CD14-positive monocyte (primary cell): ENCODE measurements at regions not wholly inside any gene's neighbourhood (a gene's known extent, or its start where the extent isn't known, plus 50 kb on each side); places are given as distances from the start of the nearest gene placed in this dataset.

Experiments
- DNase-seq, 3 donors: peaks; one replicate each; pipeline ENCODE4 v3.0.0-alpha.2; 2011 to 2022
- H2AFZ ChIP-seq: 2 replicates; pipeline ENCODE4 v1.6.0; 2012; ENCODE audit warnings: mild to moderate bottlenecking, low read depth, low read length, inconsistent platforms; ENCODE audit not compliant: insufficient read depth, poor library complexity, severe bottlenecking
- H3K27ac ChIP-seq, 2 donors: 1 replicate in 1 of 2; 2 replicates in 1 of 2; pipeline ENCODE4 v1.5.1; 2012 to 2013; ENCODE audit warnings: low read length in 2 of 2, control low read depth in 1 of 2, inconsistent platforms in 1 of 2, low read depth in 1 of 2, mild to moderate bottlenecking in 1 of 2
- H3K27me3 ChIP-seq, 2 donors: one replicate each; pipeline versions ENCODE4 v1.6.0 to v1.6.1; 2011 to 2013; ENCODE audit warnings: low read length in 2 of 2; ENCODE audit not compliant: control insufficient read depth in 2 of 2, insufficient read depth in 2 of 2
- H3K36me3 ChIP-seq, 2 donors: replicated peaks in 1 of 2; 1 replicate in 1 of 2; 2 replicates in 1 of 2; pipeline versions ENCODE4 v1.5.1 to v1.6.1; 2012 to 2013; ENCODE audit warnings: low read length in 2 of 2, control low read depth in 1 of 2, inconsistent platforms in 1 of 2, mild to moderate bottlenecking in 1 of 2; ENCODE audit not compliant: insufficient read depth in 2 of 2, control insufficient read depth in 1 of 2
- H3K4me1 ChIP-seq, 2 donors: 1 replicate in 1 of 2; 2 replicates in 1 of 2; pipeline versions ENCODE4 v1.5.1 to v1.6.1; 2012 to 2013; ENCODE audit warnings: low read length in 2 of 2, control low read depth in 1 of 2, inconsistent platforms in 1 of 2, mild to moderate bottlenecking in 1 of 2, moderate library complexity in 1 of 2; ENCODE audit not compliant: insufficient read depth in 2 of 2, control insufficient read depth in 1 of 2
- H3K4me2 ChIP-seq: replicated peaks from 2 replicates; pipeline ENCODE3; 2012; ENCODE audit warnings: low read length, moderate library complexity, mild to moderate bottlenecking; ENCODE audit not compliant: poor library complexity, severe bottlenecking; ENCODE audit errors: extremely low read depth
- H3K4me3 ChIP-seq, 3 experiments: fragments of 200-600 bp in 1 of 3; sonication (generic) in 1 of 3; replicated peaks in 1 of 3; 1 replicate in 2 of 3; 2 replicates in 1 of 3; pipeline ENCODE4 v1.5.1; 2011 to 2013; ENCODE audit warnings: low read length in 3 of 3, mild to moderate bottlenecking in 3 of 3, control low read depth in 2 of 3, low read depth in 2 of 3, inconsistent platforms in 1 of 3, moderate library complexity in 1 of 3
- H3K79me2 ChIP-seq: 2 replicates; pipeline ENCODE4 v1.6.0; 2012; ENCODE audit warnings: mild to moderate bottlenecking, control low read depth, inconsistent platforms, low read length, moderate library complexity; ENCODE audit not compliant: insufficient read depth
- H3K9ac ChIP-seq: 2 replicates; pipeline ENCODE4 v1.6.0; 2017; ENCODE audit warnings: low read length, mild to moderate bottlenecking; ENCODE audit not compliant: insufficient read depth, poor library complexity, severe bottlenecking
- H3K9me3 ChIP-seq, 2 donors: replicated peaks in 1 of 2; 1 replicate in 1 of 2; 2 replicates in 1 of 2; pipeline versions ENCODE4 v1.5.1 to v1.6.1; 2012 to 2013; ENCODE audit warnings: low read length in 2 of 2, control low read depth in 1 of 2; ENCODE audit not compliant: control insufficient read depth in 1 of 2, insufficient read depth in 1 of 2
- H4K20me1 ChIP-seq: 2 replicates; pipeline ENCODE4 v1.6.0; 2012; ENCODE audit warnings: mild to moderate bottlenecking, low read length, control low read depth, moderate library complexity; ENCODE audit not compliant: insufficient read depth
- H3K27ac Mint-ChIP-seq, 7 donors: one replicate each; pipeline ENCODE4 v1.8.0; 2020; ENCODE audit warnings: mild to moderate bottlenecking in 7 of 7, mixed read lengths in 7 of 7, moderate library complexity in 6 of 7, inconsistent platforms in 2 of 7
- H3K27me3 Mint-ChIP-seq, 3 donors: one replicate each; pipeline ENCODE4 v1.8.0; 2021 to 2022; ENCODE audit warnings: low read depth in 3 of 3, mild to moderate bottlenecking in 3 of 3, mixed read lengths in 3 of 3, moderate library complexity in 3 of 3, inconsistent platforms in 1 of 3
- H3K36me3 Mint-ChIP-seq, 2 donors: one replicate each; pipeline ENCODE4 v1.8.0; 2020; ENCODE audit warnings: mixed read lengths in 2 of 2, inconsistent platforms in 1 of 2, mild to moderate bottlenecking in 1 of 2
- H3K4me1 Mint-ChIP-seq: one replicate; pipeline ENCODE4 v1.8.0; 2020; ENCODE audit warnings: mild to moderate bottlenecking, mixed read lengths
- H3K4me3 Mint-ChIP-seq, 2 donors: one replicate each; pipeline ENCODE4 v1.8.0; 2020; ENCODE audit warnings: mild to moderate bottlenecking in 2 of 2, mixed read lengths in 2 of 2, moderate library complexity in 1 of 2
- H3K9me3 Mint-ChIP-seq, 7 donors: one replicate each; pipeline ENCODE4 v1.8.0; 2020 to 2022; ENCODE audit warnings: mixed read lengths in 7 of 7, mild to moderate bottlenecking in 6 of 7, moderate library complexity in 6 of 7, inconsistent platforms in 2 of 7
- WGBS: methylation state at CpG from one replicate; pipeline ENCODE4 v1.1.5; 2013; ENCODE audit warnings: missing lambda C conversion rate; ENCODE audit not compliant: insufficient coverage; 5-methylcytosine and 5-hydroxymethylcytosine counted together
- intact Hi-C, 2 donors: fragments of 100-400 bp; cut with micrococcal nuclease; formaldehyde crosslinking; loops; one replicate each; pipeline versions ENCODE4 v1.15.0 to v1.15.1; 2023
- TF ChIP-seq, protein P1 (sequence below): fragments of 200-600 bp; IDR thresholded peaks from one replicate; pipeline ENCODE4 v1.8.0; 2022; ENCODE audit warnings: antibody characterized with exemption, mild to moderate bottlenecking

GRCh38 chr6:54026652-54027400 is 84.4 kb upstream of the MLIP start:
- TF ChIP-seq, protein P1, sequence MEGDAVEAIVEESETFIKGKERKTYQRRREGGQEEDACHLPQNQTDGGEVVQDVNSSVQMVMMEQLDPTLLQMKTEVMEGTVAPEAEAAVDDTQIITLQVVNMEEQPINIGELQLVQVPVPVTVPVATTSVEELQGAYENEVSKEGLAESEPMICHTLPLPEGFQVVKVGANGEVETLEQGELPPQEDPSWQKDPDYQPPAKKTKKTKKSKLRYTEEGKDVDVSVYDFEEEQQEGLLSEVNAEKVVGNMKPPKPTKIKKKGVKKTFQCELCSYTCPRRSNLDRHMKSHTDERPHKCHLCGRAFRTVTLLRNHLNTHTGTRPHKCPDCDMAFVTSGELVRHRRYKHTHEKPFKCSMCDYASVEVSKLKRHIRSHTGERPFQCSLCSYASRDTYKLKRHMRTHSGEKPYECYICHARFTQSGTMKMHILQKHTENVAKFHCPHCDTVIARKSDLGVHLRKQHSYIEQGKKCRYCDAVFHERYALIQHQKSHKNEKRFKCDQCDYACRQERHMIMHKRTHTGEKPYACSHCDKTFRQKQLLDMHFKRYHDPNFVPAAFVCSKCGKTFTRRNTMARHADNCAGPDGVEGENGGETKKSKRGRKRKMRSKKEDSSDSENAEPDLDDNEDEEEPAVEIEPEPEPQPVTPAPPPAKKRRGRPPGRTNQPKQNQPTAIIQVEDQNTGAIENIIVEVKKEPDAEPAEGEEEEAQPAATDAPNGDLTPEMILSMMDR: no peak
- Mint-ChIP-seq H3K4me3 (no peak overlapping the region), H3K27me3 (peaks cover 0 to 2% (median 0%) of the 10 kb centered on the region in 3 donors), H3K36me3 (no peaks in the 10 kb centered on the region), H3K4me1 (no peaks in the 10 kb centered on the region), H3K27ac (no peak overlapping the region), H3K9me3 (peaks cover 0 to 3% (median 0%) of the 10 kb centered on the region in 7 donors)
- no peaks in the 10 kb centered on the region for H3K27me3 ChIP-seq
- H3K4me2 ChIP-seq: no peak overlapping the region
- no peak for DNase-seq
- H3K36me3 ChIP-seq: no peaks in the 10 kb centered on the region
- no peak overlapping the region for H3K9ac ChIP-seq
- H2AFZ ChIP-seq: no peak overlapping the region
- no peaks in the 10 kb centered on the region for H4K20me1 ChIP-seq
- H3K4me1 ChIP-seq: no peaks in the 10 kb centered on the region
- H3K9me3 ChIP-seq: no peaks in the 10 kb centered on the region
- H3K79me2 ChIP-seq: no peaks in the 10 kb centered on the region
- intact Hi-C loops: no loop called here
- no peak overlapping the region for H3K4me3 ChIP-seq
- no peak overlapping the region for H3K27ac ChIP-seq

DNA sequence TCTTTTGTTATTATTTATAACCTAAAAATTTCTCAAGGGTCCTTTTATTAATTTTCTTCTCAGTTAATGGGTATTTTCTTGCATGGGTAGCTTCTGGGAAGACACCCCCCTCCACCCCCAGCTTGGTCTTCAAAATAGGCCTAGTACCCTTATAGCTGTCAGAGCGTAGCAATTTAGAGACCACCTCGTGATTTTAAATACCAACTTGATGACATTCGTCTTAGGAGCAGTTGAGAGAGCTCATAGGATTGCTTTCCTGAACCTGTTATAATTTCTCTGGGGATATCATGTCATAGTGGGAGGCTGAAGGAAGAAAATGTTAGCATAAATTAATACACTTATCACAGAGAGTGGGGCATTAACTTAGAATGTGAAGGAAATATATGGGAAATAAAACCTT is 83.1 kb upstream of the MLIP start:
- TF ChIP-seq, protein P1: no peak
- WGBS: no CpG with 5 or more reads among the region's 3 CpGs
- Histone ChIP-seq H3K9ac (no peak overlapping the region), H3K27me3 (no peaks in the 10 kb centered on the region), H3K9me3 (peaks cover 0 to under 1% of the 10 kb centered on the region in 2 donors), H3K36me3 (no peaks in the 10 kb centered on the region), H3K4me1 (no peaks in the 10 kb centered on the region), H3K27ac (no peak overlapping the region), H3K4me2 (no peak overlapping the region), H4K20me1 (no peaks in the 10 kb centered on the region), H2AFZ (no peak overlapping the region), H3K4me3 (no peak overlapping the region), H3K79me2 (no peaks in the 10 kb centered on the region)
- no peaks in the 10 kb centered on the region for H3K36me3 Mint-ChIP-seq
- no peaks in the 10 kb centered on the region for H3K4me1 Mint-ChIP-seq
- intact Hi-C loops: no loop called here
- no peak overlapping the region for H3K4me3 Mint-ChIP-seq
- H3K9me3 Mint-ChIP-seq: peaks cover 0 to 3% (median 0%) of the 10 kb centered on the region in 7 donors
- DNase-seq: no peak
- H3K27ac Mint-ChIP-seq: no peak overlapping the region
- H3K27me3 Mint-ChIP-seq: no peaks in the 10 kb centered on the region
